ENCODE measurements at regions not wholly inside any gene's neighbourhood (a gene's known extent, or its start where the extent isn't known, plus 50 kb on each side); places are given as distances from the start of the nearest gene placed in this dataset.

- no peak for TF ChIP-seq CTCF (IDR thresholded peaks at IDR 0.05; ENCODE audit: insufficient read depth, low read length, poor library complexity, severe bottlenecking)
These were observed 101.1 kb upstream of the HNRNPU start for GRCh38 chr1:244965185-244966030.

GRCh38 chr1:244964112-244964971 is 100.0 kb upstream of the HNRNPU start:
- H3K27me3 ChIP-seq (replicated peaks; ENCODE audit: control insufficient read depth, insufficient read depth, low read length) = no peaks in the 10 kb centered on the region
- no peak overlapping the region for H3K4me3 ChIP-seq (replicated peaks; ENCODE audit: low read depth, low read length)
- H3K36me3 ChIP-seq (ENCODE audit: control insufficient read depth, insufficient read depth, low read length) = no peaks in the 10 kb centered on the region
- DNase-seq (ENCODE audit: extremely low read depth, insufficient read length) = no peak
- no peak for TF ChIP-seq CTCF (IDR thresholded peaks at IDR 0.05; ENCODE audit: insufficient read depth, low read length, poor library complexity, severe bottlenecking)

More at GRCh38 chr1:244965185-244966030, 101.1 kb upstream of the HNRNPU start:
- no peak for DNase-seq (ENCODE audit: extremely low read depth, insufficient read length)
- H3K4me3 ChIP-seq (replicated peaks; ENCODE audit: low read depth, low read length) = no peak overlapping the region
- no peaks in the 10 kb centered on the region for H3K27me3 ChIP-seq (replicated peaks; ENCODE audit: control insufficient read depth, insufficient read depth, low read length)
- H3K36me3 ChIP-seq (ENCODE audit: control insufficient read depth, insufficient read depth, low read length) = no peaks in the 10 kb centered on the region

GRCh38 chr1:244963231-244963826 is 99.0 kb upstream of the HNRNPU start:
- no peaks in the 10 kb centered on the region for H3K27me3 ChIP-seq (replicated peaks; ENCODE audit: control insufficient read depth, insufficient read depth, low read length)
- no peak for TF ChIP-seq CTCF (IDR thresholded peaks at IDR 0.05; ENCODE audit: insufficient read depth, low read length, poor library complexity, severe bottlenecking)
- no peak for DNase-seq (ENCODE audit: extremely low read depth, insufficient read length)
- H3K4me3 ChIP-seq (replicated peaks; ENCODE audit: low read depth, low read length) = no peak overlapping the region
- H3K36me3 ChIP-seq (ENCODE audit: control insufficient read depth, insufficient read depth, low read length) = no peaks in the 10 kb centered on the region

- TF ChIP-seq CTCF (IDR thresholded peaks at IDR 0.05; ENCODE audit: insufficient read depth, low read length, poor library complexity, severe bottlenecking) = no peak
- no peak for DNase-seq (ENCODE audit: extremely low read depth, insufficient read length)
These were observed 97.8 kb upstream of the HNRNPU start for GRCh38 chr1:244962130-244962529.

GRCh38 chr1:244960904-244961303 is 96.6 kb upstream of the HNRNPU start:
- Histone ChIP-seq H3K27me3 (replicated peaks; ENCODE audit: control insufficient read depth, insufficient read depth, low read length) (no peaks in the 10 kb centered on the region), H3K36me3 (ENCODE audit: control insufficient read depth, insufficient read depth, low read length) (no peaks in the 10 kb centered on the region)
- no peak for TF ChIP-seq CTCF (IDR thresholded peaks at IDR 0.05; ENCODE audit: insufficient read depth, low read length, poor library complexity, severe bottlenecking)

More at GRCh38 chr1:244962130-244962529, 97.8 kb upstream of the HNRNPU start:
- Histone ChIP-seq H3K27me3 (replicated peaks; ENCODE audit: control insufficient read depth, insufficient read depth, low read length) (no peaks in the 10 kb centered on the region), H3K36me3 (ENCODE audit: control insufficient read depth, insufficient read depth, low read length) (no peaks in the 10 kb centered on the region), H3K4me3 (replicated peaks; ENCODE audit: low read depth, low read length) (no peak overlapping the region)

More at GRCh38 chr1:244960904-244961303, 96.6 kb upstream of the HNRNPU start:
- DNase-seq (ENCODE audit: extremely low read depth, insufficient read length) = no peak
- H3K4me3 ChIP-seq (replicated peaks; ENCODE audit: low read depth, low read length) = no peak overlapping the region

Measured in GM06990 (cell line).